MM.1S (cell line): ENCODE measurements at regions not wholly inside any gene's neighbourhood (a gene's known extent, or its start where the extent isn't known, plus 50 kb on each side); places are given as distances from the start of the nearest gene placed in this dataset.
A peak's percentile ranks its signal among the peaks of the same experiment; 100 is the strongest.
"Not testable (repeated sequence)": the region's sequence is repeated elsewhere in the genome, so short reads cannot be mapped to it uniquely, and the experiment has no call there.

Experiments used
- DNase-seq: peaks from one replicate; pipeline ENCODE4 v3.0.0-alpha.2; 2015
- H2AFZ ChIP-seq: fragments of 300-600 bp; sonication (generic); 2 replicates; pipeline ENCODE4 v1.6.0; 2016; ENCODE audit warnings: antibody characterized with exemption, low read length
- H3F3A ChIP-seq: fragments of 300-600 bp; sonication (generic); 2 replicates; pipeline ENCODE4 v1.6.1; 2016; ENCODE audit warnings: mild to moderate bottlenecking, antibody characterized with exemption, low read length, moderate library complexity, mixed read lengths; ENCODE audit not compliant: insufficient read depth
- H3K27ac ChIP-seq: fragments of 300-600 bp; sonication (generic); 2 replicates; pipeline ENCODE4 v1.5.1; 2016; ENCODE audit warnings: mild to moderate bottlenecking, low read length
- H3K27me3 ChIP-seq: fragments of 300-600 bp; sonication (generic); replicated peaks from 2 replicates; pipeline ENCODE4 v1.6.0; 2016; ENCODE audit warnings: low read length; ENCODE audit not compliant: insufficient read depth
- H3K36me3 ChIP-seq: fragments of 300-600 bp; sonication (generic); replicated peaks from 2 replicates; pipeline ENCODE4 v1.6.1; 2016; ENCODE audit warnings: mild to moderate bottlenecking, low read length, mixed read lengths; ENCODE audit not compliant: insufficient read depth
- H3K4me1 ChIP-seq: fragments of 300-600 bp; sonication (generic); 2 replicates; pipeline ENCODE4 v1.6.1; 2016; ENCODE audit warnings: low read length, mixed read lengths
- H3K4me2 ChIP-seq: fragments of 300-600 bp; sonication (generic); 2 replicates; pipeline ENCODE4 v1.6.0; 2016; ENCODE audit warnings: low read depth, low read length
- H3K4me3 ChIP-seq: fragments of 300-600 bp; sonication (generic); 2 replicates; pipeline ENCODE4 v1.5.1; 2016; ENCODE audit warnings: low read length, mixed read lengths
- H3K79me2 ChIP-seq: fragments of 300-600 bp; sonication (generic); 2 replicates; pipeline ENCODE4 v1.6.1; 2016; ENCODE audit warnings: mixed run types, low read length, mixed read lengths
- H3K9ac ChIP-seq: fragments of 300-600 bp; sonication (generic); 2 replicates; pipeline ENCODE4 v1.6.1; 2016; ENCODE audit warnings: low read length, mixed read lengths
- H3K9me2 ChIP-seq: fragments of 300-600 bp; sonication (generic); replicated peaks from 2 replicates; pipeline ENCODE4 v1.6.1; 2016; ENCODE audit warnings: mild to moderate bottlenecking, low read length, mixed read lengths; ENCODE audit not compliant: insufficient read depth
- H3K9me3 ChIP-seq: fragments of 300-600 bp; sonication (generic); replicated peaks from 2 replicates; pipeline ENCODE4 v1.6.1; 2016; ENCODE audit warnings: mild to moderate bottlenecking, low read length, mixed read lengths; ENCODE audit not compliant: insufficient read depth
- H4K20me1 ChIP-seq: fragments of 300-600 bp; sonication (generic); 2 replicates; pipeline ENCODE4 v1.6.1; 2016; ENCODE audit warnings: mild to moderate bottlenecking, low read length, moderate library complexity, mixed read lengths; ENCODE audit not compliant: insufficient read depth
- TF ChIP-seq, protein P1 (sequence below): fragments of 300-600 bp; sonication (generic); IDR thresholded peaks from 2 replicates; pipeline ENCODE4 v1.5.1; 2016; ENCODE audit warnings: antibody characterized with exemption, low read length, mixed read lengths

DNA sequence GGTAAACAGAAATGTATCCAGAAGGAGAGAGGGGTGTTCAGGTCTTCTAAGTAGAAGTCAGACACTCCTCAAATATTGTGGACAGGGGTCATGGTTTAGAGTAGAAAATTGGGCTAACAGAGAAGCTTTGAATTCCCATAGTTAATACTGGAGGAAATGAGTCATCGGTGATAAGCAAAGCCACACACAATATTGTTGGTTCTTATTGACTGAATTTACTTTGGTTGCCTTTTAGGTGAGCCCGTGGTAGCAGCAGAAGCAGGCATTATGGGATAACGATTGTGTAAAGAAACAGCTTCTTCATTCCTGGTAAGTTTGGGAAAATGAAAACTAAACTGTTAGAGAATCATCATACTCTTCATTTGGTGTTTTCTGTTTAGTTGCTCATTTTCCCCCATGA lies 110.2 kb upstream of the VKORC1L1 start:
- H3K4me2 ChIP-seq, H3K27ac ChIP-seq, DNase-seq: not testable (repeated sequence)

DNA sequence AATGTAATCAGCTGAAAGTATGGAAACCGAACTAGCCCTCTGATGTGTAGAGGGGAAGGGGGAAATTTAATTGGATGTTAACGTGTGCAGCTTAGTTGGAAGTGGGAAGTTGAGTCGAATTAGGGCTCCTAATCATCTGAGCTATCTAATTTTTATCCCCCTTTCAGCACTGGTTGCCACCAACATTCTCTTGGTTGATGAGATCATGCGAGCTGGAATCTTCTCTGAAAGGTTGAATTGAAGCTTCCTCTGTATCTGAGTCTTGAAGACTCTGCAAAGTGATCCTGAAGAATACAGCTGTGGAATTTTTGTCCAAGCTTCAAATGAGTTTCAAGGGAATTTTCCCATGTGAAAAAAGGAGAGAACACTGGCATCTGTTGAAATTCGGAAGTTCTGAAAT lies 109.8 kb upstream of the VKORC1L1 start:
- H3K79me2 ChIP-seq, H3K9me2 ChIP-seq, H3K9ac ChIP-seq, H3F3A ChIP-seq, DNase-seq, H3K4me2 ChIP-seq, H3K4me3 ChIP-seq, H3K27me3 ChIP-seq, H3K4me1 ChIP-seq, H3K27ac ChIP-seq, H3K9me3 ChIP-seq, H4K20me1 ChIP-seq, H3K36me3 ChIP-seq, H2AFZ ChIP-seq: not testable (repeated sequence)

More for the DNA sequence above, 110.2 kb upstream of the VKORC1L1 start:
- H3K36me3 ChIP-seq, H4K20me1 ChIP-seq, H3F3A ChIP-seq, H3K79me2 ChIP-seq, H3K9ac ChIP-seq, H3K4me3 ChIP-seq, H3K9me3 ChIP-seq, H3K27me3 ChIP-seq, H3K9me2 ChIP-seq, H3K4me1 ChIP-seq, H2AFZ ChIP-seq: not testable (repeated sequence)

DNA sequence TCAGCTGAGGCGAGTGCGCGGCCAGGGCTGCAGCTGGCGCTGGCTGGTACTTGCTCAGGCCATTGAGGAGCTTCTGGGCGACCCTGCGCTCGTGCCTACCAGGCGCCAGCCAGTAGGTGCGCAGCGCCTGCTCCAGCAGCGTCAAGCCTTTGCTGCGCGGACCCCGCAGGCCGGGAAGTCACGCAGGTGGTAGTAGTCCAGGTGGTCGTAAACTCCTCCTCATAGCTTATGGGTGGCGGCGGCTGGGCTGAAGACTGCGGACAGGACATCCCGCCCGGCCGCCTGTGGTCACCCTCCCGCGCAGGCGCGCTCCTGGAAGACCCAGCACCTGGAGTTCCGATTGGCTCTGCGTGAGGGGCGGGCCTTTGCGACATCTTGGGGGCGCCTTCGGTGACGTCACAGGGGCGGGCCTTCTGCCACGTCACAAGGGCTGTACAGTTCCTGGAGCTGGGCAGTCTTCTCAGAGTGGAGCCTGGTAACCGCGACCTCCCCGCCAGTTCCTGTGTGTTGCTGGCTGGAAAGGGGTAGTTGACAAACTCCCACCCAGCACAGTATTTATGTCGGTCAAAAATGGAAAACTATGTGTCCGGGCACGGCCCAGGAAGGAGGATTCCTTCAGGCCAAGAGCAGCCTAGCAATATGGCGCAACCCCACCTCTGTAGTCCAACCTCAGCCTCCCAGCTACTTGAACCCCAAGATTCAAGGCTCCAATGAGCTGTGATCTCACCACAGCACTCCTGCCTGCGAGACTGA lies 102.2 kb upstream of the VKORC1L1 start:
- Histone ChIP-seq H3K4me2 (peak overlapping the region; percentile 51; the same call in 1 of the 2 replicates), H3K4me3 (peak overlapping the region; percentile 88), H3K9ac (peak overlapping the region; percentile 73), H2AFZ (peak overlapping the region; percentile 73), H3K27ac (peak overlapping the region; percentile 30; the same call in 1 of the 2 replicates)
- DNase-seq: peak; percentile 93
- not testable (repeated sequence) for H3K9me2 ChIP-seq, H3K27me3 ChIP-seq, H3K36me3 ChIP-seq, H3F3A ChIP-seq, H3K4me1 ChIP-seq, H3K9me3 ChIP-seq, H4K20me1 ChIP-seq, H3K79me2 ChIP-seq
- TF ChIP-seq, protein P1, sequence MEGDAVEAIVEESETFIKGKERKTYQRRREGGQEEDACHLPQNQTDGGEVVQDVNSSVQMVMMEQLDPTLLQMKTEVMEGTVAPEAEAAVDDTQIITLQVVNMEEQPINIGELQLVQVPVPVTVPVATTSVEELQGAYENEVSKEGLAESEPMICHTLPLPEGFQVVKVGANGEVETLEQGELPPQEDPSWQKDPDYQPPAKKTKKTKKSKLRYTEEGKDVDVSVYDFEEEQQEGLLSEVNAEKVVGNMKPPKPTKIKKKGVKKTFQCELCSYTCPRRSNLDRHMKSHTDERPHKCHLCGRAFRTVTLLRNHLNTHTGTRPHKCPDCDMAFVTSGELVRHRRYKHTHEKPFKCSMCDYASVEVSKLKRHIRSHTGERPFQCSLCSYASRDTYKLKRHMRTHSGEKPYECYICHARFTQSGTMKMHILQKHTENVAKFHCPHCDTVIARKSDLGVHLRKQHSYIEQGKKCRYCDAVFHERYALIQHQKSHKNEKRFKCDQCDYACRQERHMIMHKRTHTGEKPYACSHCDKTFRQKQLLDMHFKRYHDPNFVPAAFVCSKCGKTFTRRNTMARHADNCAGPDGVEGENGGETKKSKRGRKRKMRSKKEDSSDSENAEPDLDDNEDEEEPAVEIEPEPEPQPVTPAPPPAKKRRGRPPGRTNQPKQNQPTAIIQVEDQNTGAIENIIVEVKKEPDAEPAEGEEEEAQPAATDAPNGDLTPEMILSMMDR: peak; percentile 5; the same call in 1 of the 2 replicates

DNA sequence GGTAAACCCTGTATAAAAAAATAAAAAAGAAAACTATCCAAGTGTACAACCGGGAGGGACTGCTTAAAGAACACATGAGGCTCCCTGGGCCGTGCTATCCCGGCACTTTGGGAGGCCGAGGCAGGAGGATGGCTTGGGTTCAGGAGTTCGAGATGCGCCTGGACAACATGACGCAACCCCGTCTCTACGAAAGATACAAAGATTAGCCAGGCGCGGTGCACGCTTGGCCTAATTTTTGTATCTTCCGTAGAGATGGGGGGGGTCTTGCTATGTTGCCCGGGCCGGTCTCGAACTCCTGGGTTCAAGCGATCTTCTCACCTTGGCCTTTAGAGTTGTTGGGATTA lies 101.7 kb upstream of the VKORC1L1 start:
- peak overlapping the region; percentile 51; the same call in 1 of the 2 replicates for H3K4me2 ChIP-seq
- peak overlapping the region; percentile 69 for H2AFZ ChIP-seq
- H3K27me3 ChIP-seq, H3K4me1 ChIP-seq, H3K79me2 ChIP-seq, H3K36me3 ChIP-seq, H3K9me3 ChIP-seq, H4K20me1 ChIP-seq, H3K9me2 ChIP-seq, H3F3A ChIP-seq: not testable (repeated sequence)
- H3K27ac ChIP-seq: peak overlapping the region; percentile 25; the same call in 1 of the 2 replicates
- peak overlapping the region; percentile 88 for H3K4me3 ChIP-seq
- H3K9ac ChIP-seq: peak overlapping the region; percentile 73; the same call in 1 of the 2 replicates
- DNase-seq: peak; percentile 7

DNA sequence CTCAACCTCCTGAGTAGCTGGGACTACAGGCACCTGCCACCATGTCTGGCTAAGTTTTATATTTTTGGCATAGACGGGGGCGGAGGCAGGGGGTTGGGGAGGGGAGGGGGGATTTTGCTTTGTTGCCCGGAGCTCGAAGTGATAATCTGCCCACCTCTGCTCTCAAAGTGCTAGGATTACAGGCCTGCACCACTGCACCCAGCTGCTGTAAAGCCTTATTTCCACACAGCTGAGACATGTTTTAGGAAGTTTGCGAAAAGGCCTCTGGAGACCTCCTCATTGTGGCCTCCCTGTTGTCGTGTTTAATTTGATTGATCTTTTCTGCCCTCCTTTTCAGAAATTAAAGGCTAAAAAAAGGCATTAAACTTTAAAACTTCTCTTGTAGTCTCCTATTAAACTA lies 96.2 kb upstream of the VKORC1L1 start:
- H3F3A ChIP-seq, H3K27me3 ChIP-seq, H3K79me2 ChIP-seq, DNase-seq, H3K9me2 ChIP-seq, H2AFZ ChIP-seq, H3K4me3 ChIP-seq, H3K9me3 ChIP-seq, H3K27ac ChIP-seq, H3K4me1 ChIP-seq, H3K4me2 ChIP-seq, H3K9ac ChIP-seq, H4K20me1 ChIP-seq, H3K36me3 ChIP-seq: not testable (repeated sequence)

DNA sequence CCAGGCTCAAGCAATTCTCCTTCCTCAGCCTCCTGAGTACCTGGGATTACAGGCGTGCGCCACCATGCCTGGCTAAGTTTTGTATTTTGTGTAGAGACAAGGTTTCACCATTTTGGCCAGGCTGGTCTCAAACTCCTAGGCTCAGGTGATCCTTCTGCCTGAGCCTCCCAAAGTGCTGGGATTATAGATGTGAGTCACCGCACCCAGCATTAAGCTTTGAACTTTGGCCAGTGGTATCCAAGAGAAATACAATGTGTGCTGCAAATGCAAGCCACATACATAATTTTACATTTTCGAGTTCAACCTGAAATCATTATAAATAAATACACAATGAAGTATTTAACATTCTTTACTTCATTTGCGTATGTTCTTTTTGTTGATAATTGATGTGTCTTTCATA lies 82.9 kb upstream of the VKORC1L1 start:
- H3K9ac ChIP-seq, H3K4me2 ChIP-seq, H3K9me2 ChIP-seq, H3K9me3 ChIP-seq, H4K20me1 ChIP-seq, H3K4me1 ChIP-seq, H3F3A ChIP-seq, DNase-seq, H3K79me2 ChIP-seq, H3K27me3 ChIP-seq, H3K27ac ChIP-seq, H2AFZ ChIP-seq, H3K4me3 ChIP-seq, H3K36me3 ChIP-seq: not testable (repeated sequence)

DNA sequence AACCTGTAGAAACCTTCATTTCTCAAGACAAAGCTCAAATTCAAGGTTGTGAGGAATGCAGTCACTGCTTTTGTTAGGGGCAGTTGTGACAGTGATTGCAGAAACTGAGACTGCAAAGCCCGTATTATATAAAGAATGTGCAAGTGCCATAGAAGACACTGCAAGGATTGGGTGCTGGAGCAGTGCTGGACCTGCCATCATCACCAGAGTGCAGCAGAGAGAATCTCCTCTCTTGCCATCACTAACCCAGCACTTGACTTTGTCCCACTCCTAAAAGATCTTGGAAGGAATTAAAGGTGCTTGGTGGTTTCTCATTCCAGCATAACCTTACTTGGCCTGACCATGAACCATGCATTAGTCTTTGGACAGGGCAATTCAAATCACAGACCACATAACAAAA lies 81.1 kb upstream of the VKORC1L1 start:
- H3K27ac ChIP-seq, H3K9ac ChIP-seq, H3K27me3 ChIP-seq, H3K36me3 ChIP-seq, H3K4me2 ChIP-seq, H3K4me3 ChIP-seq, H3K79me2 ChIP-seq, H3K9me2 ChIP-seq, H3F3A ChIP-seq, H3K9me3 ChIP-seq, H4K20me1 ChIP-seq, H2AFZ ChIP-seq, H3K4me1 ChIP-seq, DNase-seq: not testable (repeated sequence)
